Right forelimb (tissue), 1 donor: ENCODE measurements at regions not wholly inside any gene's neighbourhood (a gene's known extent, or its start where the extent isn't known, plus 50 kb on each side); places are given as distances from the start of the nearest gene placed in this dataset.

ENCODE experiments used
- DNase-seq: peaks from one replicate; pipeline ENCODE4 v3.0.0-alpha.2; 2018

DNA sequence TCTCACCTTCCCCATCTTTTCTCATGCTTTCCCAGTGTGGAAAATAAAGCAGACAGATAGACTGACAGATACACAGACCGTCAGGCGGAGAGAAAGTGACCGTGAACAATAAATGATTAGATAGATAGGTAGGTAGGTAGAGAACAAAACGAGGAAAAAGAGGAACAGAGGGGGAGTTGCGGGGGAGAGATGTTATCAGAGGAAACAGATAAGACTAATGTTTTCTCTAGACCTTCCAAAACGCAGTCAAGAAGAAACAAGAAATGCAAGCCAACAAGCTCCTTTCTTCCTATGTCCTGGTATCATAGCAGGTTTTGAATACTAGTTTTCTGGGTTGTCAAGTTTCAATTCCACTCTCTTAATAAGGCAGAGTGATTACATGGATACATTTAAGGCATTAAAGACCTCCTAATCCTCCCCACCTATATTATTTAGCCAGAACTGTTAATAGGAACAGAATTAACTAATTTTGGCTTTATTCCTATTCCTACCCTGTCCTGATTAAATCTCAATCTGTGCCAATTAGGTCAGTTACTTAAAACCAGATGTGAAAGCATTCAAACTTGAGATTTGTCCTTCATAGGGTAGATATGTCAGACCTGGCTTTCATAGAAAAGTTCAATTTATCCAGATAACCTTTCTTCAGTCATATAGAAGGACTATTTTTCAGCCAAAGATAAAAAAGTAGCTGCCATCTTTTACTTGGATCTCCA, 89.0 kb upstream of the PTPRR start:
- DNase-seq: no peak

GRCh38 chr12:71008616-71009015, 88.1 kb upstream of the PTPRR start:
- DNase-seq: no peak

GRCh38 chr12:71007781-71008404, 87.4 kb upstream of the PTPRR start:
- no peak for DNase-seq

DNA sequence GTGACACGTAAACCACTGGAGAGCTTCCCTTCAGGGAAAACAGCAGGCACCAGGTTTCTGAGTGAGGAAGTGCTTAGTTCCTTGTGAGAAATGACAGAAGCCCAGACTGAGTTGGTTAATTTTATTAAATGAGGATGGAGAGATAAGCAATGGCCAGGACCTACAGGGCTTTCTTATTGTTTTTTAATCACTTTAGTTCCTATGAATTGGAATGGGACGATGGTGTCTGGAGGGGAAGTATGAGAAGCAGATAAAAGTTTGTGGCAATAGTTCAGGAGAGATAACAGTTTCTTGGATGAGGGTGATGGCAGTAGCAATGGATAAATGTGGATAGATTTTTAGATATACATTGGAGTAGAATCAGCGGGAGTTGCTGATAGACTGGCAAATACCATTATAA, 86.5 kb upstream of the PTPRR start:
- DNase-seq: no peak

DNA sequence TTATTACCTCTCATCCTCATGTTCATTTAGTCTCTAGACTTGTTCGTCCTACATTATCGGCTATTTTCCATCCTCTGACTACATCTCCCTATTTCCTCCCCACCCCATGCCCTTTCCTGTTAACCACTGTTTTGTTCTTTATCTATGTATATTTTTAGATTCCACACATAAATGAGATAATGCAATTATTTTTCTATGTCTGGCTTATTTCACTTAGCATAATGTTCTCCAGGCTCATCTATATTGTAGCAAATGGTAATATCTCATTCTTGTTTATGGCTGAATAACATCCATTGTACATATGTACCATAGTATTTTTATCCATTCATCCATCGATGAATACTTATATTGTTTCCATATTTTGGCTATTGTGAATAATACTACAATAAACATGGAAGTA, 84.6 kb upstream of the PTPRR start:
- no peak for DNase-seq

- no peak for DNase-seq
Observed at GRCh38 chr12:71004578-71004977, 84.0 kb upstream of the PTPRR start.

DNA sequence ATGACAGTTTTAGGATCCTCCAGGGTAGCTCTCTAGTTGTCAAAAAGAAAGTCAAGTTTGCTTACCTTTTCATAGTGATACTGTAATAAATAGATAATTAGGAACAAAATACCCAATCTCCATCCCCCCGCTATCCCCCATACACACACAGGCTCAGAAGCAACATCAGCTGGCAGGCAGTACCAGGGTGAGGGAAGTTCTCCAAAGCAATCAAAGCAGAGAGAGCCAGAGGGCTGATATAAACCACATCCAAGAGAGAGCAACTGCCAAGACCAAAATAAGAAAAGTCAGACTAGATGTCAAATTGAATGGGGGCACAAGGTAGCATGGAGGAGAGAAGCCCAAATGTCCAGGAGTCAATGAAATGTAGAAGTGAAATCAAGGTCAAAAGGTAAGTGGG, 80.2 kb upstream of the PTPRR start:
- DNase-seq: no peak

DNA sequence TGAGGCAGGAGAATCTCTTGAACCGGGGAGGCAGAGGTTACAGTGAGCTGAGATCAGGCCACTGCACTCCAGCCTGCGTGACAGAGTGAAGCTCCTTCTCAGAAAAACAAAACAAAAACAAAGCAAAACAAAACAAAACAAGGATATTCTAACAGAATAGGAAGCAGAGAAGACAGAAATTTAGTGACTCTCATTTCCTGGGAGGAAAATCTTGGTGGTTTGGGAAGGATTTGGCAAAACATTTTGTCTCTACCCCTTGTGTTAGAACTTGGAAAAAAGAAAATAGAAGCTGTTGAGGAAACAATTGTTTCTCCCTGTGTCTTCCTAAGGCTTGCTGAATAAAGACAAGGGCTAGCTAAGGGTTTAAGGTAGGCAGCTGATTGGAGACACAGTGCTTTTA, 79.7 kb upstream of the PTPRR start:
- no peak for DNase-seq

DNA sequence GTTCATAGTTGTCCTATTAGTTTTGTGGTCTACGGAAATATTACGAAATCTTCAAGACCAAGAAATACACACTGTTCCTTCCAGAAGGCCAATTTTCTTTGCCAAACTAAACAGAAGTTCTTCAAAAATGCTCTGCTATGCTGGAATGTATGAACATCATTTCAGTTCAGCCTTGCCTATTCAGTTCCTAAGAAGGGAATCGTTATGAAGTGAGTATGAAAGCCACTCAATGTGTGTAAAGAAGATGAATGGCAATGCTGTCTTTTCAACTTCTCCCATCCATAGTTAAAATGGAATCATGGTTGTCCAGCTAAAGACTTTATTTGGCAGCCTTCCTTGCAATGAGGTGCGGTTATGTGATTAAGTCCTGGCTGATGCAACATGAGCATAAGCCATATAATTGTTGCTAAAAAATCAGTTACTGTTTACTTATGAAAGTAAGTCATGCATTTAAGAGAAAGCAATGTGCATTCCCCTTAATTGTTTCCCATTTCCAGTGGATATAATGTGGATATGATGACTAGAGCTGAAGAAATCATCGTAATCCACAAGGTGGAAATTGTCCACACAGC, 73.8 kb upstream of the PTPRR start:
- no peak for DNase-seq

GRCh38 chr12:70989232-70989631, 68.7 kb upstream of the PTPRR start:
- no peak for DNase-seq

- DNase-seq: no peak
Observed at GRCh38 chr12:70985850-70986249, 65.3 kb upstream of the PTPRR start.

DNA sequence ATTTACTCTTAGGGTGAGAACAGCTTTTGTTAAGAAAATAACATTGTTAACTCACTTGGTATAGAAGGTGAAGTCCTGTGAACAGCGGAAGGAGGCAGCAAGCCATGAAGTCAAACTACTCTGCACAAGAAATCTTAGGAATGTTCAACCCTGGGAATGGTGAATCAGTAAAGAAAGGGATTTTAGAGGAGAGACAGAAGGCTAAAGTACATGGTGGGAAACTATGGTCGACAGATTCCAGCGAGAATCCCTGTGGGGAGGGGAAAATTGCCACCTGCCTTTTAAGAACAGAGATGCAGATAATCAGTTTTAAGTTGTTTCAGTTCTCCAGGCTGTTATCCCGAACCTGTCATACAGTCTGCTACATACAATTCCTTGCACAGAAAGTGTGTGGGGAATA, 63.2 kb upstream of the PTPRR start:
- no peak for DNase-seq

- DNase-seq: no peak
Observed at GRCh38 chr12:70982991-70983390, 62.5 kb upstream of the PTPRR start.

DNA sequence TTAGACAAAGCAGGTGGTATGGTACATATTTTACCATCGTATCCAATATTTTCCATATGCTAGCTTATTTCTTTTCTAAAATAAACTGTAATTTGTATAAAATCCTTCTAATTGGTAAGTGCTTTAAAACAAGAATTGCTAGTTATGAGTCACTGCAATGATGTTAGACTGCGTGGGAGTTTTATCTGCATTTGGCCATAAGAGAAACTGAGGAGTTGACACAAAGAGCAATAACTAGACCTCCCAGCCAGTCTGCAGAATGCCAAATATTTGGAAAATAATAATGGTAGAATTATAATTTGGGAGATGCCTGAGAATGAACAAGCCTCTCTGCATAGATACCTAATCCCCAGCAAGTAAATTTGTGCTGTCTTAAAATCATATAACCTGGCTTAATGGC, 61.7 kb upstream of the PTPRR start:
- DNase-seq: no peak

DNA sequence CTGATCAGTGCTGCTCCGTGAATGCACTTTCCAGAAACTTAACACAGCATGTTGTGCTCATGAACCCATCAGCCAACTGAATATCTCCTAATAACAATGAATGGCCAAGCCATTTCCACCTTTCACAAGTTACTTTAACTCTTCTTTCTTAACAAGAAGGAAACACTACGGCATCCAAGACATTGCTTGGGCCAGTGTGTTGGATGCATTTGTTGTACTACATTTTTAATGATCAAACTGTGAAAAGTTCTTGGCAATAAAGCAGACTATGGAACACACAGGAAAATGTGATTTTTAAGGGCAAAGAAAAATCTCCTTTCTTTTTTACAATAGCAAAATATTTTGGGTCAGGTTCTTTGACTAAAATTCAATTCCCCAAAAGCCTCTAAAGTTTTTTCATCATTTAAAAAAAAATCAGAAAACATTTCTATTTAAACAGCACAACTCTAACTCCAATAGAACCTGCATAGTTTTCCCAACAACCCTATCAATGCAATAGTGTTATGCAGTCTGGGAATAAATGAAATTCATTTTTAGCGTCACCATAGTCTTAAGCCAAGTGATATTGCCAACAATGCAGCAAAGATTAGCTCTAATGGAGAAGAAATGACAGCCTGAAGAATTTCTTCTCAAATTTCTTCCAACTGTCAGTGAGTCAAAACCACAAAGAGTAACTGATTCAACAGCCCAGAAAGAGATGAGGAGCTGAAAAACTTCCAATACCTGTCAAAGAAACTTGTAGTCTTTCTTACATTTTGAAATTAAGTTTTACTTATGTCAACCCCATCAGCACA, 50.7 kb upstream of the PTPRR start:
- DNase-seq: peak; percentile 37
